GM19240 (cell line): ENCODE measurements at regions not wholly inside any gene's neighbourhood (a gene's known extent, or its start where the extent isn't known, plus 50 kb on each side); places are given as distances from the start of the nearest gene placed in this dataset.
"Not testable (repeated sequence)": the region's sequence is repeated elsewhere in the genome, so short reads cannot be mapped to it uniquely, and the experiment has no call there.

ENCODE experiments used
- DNase-seq: peaks from one replicate; pipeline ENCODE4 v3.0.0; 2011; ENCODE audit warnings: low spot score; ENCODE audit not compliant: insufficient read length

DNA sequence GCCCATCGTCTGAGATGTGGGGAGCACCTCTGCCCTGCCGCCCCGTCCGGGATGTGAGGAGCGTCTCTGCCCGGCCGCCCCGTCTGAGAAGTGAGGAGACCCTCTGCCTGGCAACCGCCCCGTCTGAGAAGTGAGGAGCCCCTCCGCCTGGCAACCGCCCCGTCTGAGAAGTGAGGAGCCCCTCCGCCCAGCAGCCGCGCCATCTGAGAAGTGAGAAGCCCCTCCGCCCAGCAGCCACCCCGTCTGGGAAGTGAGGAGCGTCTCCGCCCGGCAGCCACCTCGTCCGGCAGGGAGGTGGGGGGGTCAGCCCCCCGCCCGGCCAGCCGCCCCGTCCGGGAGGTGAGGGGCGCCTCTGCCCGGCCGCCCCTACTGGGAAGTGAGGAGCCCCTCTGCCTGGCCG is 267.2 kb downstream of the MEF2C start:
- DNase-seq: not testable (repeated sequence)

DNA sequence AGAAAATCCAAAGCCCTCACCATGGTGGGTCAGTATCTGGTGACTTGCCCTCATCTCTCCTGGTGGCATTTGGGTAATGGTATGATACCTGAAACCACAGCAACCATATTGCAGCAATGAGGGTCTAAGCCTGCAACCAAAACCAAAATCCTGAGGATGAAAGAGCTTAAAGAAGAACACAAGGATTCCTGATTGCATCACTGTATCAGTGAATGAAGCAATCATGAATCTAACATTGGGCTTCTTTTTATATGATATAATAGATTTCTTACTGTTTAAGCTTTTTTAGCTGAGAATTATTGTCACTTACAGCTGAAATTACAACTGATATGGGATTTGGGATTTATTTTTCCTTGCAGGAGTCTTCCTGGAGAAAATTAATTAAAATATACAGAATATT is 269.9 kb downstream of the MEF2C start:
- no peak for DNase-seq

DNA sequence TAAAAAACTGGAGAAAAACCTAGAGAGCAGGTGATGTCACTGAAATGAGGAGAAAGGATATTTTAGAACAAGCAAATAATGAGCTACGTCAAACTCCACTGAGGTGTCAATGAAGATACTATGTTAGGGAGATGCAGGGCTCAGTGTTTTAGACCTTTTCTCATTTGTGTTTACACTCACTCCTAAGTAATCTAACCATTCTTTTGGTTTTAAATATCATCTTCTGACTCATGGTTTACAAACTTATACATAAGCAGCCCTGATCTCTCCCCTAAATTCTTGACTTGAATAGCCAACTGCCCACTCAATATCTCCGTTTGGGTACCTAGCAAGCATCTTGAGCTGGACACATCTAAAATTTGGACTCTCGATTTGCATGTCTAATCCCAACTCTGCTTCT is 272.4 kb downstream of the MEF2C start:
- DNase-seq: no peak

DNA sequence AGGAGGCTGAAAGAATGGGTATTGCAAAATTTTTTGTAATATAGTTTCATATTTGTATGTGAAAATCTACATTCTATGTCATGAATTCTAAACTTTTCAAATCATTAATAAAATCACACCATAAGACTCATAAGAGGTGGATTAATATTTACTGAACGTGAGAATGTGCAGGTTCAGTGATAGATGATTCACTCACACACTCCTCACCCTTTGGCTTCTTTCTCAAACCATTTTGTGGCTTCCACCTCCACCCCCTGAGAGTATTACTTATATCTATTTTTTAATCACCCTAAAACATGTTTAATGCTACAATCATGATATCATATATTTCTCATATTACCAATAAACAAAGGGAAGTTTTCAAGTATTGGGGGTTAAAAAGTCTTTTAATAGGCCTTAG is 275.5 kb downstream of the MEF2C start:
- DNase-seq: no peak

DNA sequence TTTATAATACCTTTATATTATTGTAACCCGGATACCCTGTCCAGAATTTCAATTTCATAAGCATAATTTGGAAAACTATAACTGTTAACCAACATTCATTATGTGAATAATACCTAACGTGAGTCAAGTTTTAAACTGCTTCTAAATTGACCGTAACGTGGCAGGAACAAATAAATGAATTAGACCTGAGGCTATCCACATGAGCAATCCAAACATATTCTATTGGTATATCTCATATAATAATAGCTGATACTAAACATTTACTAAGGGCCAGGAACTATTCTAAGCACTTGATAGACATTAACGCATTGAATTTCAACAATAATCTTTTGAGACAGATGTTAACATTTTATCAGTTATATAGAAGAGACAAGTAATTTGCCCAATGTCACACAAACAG is 276.4 kb downstream of the MEF2C start:
- DNase-seq: no peak

DNA sequence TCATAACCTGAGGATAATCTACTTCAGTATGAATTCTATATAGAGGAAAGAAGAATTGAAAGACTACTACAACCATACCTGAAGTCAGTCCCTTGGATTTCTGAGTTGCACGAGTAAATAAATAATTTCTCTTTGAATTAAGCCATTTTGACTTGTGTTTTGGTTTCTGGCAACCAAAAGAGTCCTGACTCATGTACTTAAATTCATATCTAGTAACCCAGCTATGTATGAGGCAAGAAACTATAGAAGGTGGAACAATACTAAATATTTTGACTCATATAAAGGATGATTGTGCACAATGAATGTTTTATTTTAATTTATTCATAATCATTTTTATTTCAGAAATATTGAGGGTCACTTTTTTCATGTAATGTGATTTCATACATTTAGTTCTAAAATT is 276.8 kb downstream of the MEF2C start:
- no peak for DNase-seq

DNA sequence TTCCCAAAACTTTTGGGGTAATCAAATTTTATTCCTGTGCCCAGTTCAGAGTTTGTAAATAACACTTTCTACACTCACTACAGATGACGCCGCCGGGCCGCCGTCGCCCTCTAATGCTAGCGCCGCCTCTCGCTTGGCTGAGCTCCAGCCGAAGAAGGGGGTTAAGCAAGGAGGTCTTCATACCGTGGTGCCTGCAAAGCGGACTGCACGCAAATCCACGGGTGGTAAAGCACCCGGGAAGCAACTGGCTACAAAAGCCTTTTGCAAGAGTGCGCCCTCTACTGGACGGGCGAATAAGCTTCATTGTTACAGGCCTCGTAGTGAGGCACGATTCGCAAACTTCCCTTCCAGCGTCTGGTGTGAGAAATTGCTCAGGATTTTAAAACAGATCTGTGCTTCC is 280.4 kb downstream of the MEF2C start:
- DNase-seq: no peak

DNA sequence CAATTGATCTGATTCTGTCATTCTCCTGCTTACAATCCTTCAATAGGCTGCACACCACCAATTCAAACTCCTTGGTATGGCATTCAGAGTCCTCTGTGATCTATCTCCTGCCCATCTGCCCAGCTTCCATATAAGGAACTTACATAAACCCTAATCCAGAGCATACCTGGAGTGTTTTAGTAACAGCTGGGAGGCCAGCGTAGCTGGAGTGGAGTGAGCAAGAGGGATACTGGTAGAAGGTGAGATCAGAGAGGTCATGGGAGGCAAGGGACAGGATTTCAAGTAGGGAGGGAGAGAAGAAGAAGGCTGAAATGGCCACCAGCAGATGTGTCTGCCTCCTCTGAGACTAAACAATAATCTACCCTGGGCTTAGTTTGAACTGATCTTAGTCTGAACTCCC is 288.5 kb downstream of the MEF2C start:
- DNase-seq: no peak

DNA sequence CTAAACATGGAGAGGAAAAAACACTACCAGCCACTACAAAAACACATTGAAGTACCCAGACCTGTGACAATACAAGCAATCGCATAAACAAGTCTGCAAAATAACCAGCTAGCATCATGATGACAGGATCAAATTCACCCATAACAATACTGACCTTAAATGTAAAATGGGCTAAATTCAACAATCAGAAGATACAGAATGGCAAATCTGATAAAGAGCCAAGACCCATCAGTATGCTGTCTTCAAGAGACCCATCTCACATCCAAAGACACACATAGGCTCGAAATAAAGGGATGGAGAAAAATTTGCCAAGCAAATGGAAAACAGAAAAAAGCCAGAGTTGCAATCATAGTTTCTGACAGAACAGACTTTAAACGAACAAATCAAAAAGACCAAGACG is 294.4 kb downstream of the MEF2C start:
- no peak for DNase-seq

DNA sequence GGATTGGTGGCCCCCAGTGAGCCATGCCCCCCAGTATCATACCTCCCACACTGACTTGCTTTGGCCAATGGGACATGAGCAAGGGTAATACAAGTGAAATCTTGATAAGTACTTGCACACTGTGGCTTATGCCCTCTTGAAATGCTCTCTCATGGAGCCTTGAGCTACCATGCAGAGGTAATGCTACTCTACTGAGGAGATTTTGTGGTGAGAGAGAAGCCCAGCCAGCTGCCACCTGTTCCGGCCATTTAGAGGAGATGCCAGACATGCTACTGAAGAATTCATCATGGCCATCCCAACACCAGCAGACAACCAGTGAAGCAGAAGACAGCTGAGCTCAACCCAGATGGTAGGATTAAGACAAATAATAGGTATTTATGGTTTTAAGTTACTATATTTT is 299.5 kb downstream of the MEF2C start:
- no peak for DNase-seq

DNA sequence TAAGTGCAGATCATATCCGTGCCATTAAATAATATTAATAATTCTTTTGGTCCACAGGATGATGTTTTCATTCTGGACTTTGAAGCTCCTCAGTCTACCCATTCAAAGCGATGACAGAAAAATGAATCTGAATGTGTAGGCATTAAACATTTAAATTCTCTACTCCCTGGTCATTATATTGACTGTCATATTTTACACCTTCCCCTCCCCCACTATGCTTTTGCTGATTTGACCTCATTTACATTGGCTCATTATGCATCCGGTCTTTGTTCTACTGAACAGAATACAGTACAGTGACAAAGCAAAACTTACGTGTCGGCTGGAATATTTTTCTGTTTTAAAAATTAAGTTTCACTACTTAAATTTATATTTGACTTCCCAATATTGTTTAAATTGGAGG is 289.7 kb upstream of the TMEM161B start:
- no peak for DNase-seq

DNA sequence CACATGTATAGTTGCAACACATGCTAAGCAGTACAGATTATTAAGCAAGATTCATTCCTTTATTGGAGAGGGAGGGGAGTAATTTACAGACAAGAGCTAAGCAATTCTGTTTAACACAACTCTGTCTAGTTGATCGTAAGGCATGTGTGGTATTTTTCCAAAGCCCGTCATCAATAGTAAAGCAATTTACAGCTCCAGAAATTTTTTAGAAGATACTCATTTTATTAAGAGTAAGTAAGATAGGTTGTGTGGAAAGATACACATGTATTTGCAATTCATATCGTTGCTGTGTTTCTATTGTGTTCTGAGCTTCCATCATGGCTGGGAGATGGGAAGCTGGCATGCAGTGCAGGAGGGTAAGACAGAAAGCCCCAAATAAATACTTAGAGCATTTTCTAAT is 289.2 kb upstream of the TMEM161B start:
- DNase-seq: no peak

DNA sequence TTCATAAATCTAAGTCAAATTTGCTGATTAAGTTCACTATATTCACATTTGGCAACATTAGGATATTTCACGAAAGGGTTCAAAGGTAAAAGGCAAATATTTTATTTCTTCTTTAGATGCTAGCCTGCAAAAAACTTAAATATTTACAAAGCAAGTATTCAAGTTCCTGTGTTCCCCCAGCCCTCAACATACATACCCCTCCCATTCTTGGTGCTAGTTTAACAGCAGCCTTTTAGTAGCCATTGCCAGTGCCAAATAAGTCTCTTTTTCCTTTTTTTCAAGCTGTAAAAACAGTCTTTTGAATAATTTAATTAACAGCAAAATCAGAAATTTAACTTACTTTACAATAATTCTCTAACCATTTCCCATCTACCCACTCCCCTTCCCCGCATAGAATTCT is 288.5 kb upstream of the TMEM161B start:
- DNase-seq: no peak

DNA sequence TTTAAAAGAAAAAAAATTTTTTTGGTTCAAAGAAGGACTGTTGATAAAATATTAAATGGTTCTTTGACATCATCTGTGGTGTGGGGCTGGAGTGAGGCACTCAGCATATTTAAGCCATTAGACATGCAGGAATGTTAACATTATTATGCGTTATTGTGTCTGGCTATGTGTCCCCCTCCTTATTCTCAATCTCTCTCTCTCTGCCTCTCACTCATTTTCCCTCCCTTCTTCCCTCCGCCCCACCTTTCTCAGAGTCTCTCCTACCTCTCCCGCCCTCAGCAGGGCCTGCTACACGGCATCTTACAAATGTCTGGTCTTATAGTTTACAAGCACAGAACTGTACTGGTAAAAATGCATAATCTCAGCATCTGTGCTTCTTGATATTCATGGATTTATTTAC is 287.8 kb upstream of the TMEM161B start:
- no peak for DNase-seq

DNA sequence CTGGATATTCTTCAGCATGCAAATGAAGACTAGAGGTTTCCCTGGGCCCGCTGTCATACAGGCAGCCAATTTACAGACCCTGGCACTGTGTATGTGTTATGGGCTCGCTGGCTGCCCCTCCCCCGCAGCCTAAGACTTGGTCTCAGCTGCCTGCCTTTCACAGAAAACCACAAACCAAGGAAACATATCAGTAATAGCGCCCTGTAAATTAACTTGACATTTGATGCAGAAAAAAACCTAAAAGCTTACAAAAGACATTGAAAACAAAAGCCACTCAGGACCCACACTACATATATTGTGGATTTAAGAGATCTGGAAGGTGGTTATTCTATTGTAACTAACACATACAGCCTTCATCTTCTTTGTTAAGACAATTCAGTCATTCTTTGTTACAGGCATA is 287.0 kb upstream of the TMEM161B start:
- DNase-seq: no peak

DNA sequence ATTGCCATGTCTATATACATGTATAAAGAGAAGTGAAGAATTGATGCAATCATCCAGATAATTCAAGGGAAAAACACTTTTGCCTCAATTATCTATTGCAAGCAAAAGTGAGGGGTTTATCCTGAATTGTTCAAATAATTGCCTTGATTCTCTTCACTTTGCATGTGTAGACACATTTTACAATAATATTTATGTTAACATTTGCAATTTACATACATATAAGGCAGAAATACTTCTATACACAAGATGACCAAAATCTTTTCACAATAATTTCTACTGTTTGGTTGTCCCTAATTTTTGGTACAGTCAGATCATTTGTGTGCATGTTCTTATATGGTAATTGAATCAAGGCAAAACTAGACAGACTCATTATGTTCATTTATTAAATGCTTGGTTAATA is 285.3 kb upstream of the TMEM161B start:
- DNase-seq: no peak

DNA sequence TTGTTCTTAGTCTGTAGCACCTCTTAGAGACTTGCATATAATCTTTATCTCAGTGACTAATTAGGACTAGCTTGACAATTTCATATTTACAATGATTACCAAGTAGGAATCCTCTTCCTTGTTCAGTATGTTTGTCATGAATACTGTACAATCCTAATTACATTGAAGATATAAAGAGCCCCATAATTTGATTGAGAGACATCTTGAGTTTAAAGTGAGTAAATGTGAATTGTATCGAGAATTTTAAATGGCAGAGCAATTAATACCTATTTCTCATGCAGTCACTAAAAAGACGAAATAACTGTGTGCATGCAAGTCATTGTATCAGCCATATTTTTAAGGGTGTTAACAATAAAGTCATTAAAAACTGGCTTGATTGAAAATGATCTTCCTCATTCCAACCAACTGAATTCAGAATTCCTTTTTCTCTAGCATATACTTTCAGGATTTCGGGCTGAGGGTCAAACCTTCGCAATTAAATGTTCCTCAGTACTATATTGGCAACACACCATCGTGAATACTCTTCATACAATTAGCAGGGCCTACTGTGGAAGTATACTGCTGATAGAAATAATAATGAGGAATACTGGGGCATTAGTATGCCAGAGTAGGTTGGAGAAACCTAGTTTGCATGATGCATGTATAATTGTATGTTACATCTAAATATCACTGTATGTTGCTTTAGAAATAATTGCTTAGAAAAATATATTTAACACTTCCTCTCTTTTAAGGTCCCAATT is 284.7 kb upstream of the TMEM161B start:
- DNase-seq: no peak

DNA sequence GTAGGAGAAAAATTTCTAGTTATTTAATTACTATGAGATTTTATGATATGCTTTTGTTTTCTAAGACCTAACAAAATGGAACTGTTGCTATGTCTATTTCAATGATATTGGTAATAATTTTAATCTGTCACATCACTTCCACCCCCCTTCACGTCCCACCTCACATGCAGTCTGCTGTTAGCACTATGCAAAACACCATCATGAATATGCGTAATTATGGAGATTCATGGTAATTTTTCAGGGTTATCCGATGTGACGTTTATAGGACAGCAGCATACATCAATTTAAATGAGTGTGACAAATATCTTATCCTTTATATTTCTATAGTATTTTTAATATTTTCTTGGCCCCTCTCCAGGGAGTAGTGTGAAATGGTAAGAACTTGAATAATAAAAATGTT is 283.8 kb upstream of the TMEM161B start:
- no peak for DNase-seq

DNA sequence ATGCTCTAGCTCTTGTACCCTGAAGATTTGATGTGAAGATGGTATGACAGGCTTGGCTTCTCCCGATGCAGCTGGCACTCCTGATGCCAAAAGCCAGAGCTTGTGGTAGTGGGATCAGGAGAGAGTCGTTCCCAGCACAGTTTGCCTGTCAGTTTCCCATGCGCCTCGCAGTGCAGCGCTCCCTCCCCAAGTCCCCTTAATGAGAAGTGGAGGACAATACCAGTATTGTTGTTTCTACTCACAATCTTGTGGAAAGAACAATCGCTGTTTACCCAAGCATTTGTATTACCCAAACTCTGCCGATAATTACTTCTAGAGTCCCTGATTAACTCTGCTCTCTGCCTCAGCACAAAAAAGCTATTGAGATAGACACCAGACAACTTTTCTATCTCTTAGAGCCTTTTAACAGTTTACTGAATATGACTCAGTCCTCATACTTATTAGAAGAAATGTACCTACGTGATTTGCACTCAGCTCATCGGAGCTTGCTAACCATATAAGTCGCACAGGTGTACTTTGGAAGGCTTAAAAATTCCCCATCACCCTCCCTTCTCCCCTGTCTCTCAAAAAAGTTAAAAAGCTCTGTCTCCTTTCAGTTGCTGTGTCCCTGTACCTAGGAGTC is 283.2 kb upstream of the TMEM161B start:
- no peak for DNase-seq

DNA sequence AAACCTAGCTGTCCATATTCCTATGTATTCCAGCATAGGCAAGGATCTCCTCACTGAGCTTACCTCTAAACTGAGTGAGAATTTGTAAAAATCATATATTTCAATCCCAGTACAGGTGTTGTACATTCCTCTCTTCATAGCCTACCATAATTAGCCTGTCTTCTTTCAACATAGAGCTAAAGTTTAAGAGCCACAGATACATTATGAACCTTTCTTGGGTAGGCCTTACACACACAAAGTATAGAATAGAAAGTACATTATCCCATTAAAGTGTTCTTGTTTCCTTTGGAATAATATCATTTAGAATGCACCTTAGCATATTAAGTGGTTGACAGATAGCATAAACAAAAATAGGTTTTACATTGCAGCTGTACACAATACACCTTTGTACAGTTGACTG is 282.1 kb upstream of the TMEM161B start:
- no peak for DNase-seq

DNA sequence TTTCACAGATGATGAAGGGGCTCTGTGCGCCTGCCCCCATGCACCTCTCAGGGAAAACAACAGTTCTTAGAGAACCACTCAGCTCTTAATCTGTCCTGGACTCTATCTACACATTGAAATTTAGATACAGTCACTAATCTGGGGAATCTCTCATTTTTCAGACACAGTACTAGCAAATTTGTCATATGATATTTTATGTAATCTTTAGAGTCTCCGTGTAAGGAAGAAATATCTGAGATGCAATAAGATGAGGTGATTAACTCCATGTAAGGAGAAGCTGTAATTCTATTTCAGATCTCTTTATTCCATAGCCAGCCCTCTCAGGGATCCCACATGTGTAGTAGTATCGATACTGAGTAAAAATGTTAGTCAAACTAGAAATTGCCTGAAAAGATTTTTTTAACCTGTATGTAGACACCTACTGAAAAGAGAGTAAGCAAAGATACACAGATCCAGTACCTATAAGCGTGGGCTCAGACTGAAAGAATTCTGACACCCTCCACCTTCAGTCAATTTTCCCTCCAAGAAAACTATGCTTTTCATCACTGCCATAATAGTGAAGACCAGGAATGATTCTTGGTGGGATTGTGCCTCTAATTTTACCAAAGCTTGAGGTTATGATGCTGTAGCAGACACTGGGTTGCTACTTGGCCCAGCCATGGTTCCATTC is 279.6 kb upstream of the TMEM161B start:
- no peak for DNase-seq

DNA sequence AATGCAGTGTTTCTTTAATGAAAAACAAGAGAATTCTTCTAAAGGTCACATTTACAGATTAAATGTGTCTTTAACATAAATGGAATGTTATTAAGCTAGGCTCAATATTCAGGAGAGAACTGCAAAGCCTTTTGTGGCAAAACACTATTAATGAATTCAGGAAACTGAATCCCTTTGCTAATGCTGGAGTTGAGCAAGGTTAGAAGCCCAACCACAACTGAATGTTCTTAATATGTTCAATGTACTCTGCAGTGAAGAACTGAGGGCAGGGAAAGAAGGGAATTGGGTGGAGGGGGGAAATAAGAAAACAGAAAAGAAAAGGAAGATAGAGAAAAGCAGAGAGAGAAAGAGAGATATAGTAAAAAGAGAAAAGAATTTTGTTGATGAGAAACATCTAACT is 276.7 kb upstream of the TMEM161B start:
- no peak for DNase-seq

DNA sequence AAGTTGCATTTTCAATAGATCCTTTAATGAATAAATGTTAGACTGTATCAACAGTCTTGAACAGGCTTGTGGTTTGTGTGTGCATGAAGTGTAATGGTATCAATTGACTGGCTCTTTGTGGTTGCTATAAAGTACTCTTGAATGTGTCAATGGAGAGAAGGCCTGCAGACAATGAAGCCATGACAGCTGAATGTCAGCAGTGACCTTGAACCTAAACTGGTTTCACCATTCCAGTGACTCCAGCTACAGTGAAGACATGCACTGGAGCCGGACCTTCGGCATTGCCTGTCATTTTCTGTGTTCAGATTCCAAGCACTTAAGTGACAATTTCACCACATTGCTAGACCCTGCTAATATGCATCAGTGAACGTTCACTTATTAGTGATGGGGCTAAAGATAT is 276.0 kb upstream of the TMEM161B start:
- no peak for DNase-seq
